ENCODE measurements at regions not wholly inside any gene's neighbourhood (a gene's known extent, or its start where the extent isn't known, plus 50 kb on each side); places are given as distances from the start of the nearest gene placed in this dataset.

DNA sequence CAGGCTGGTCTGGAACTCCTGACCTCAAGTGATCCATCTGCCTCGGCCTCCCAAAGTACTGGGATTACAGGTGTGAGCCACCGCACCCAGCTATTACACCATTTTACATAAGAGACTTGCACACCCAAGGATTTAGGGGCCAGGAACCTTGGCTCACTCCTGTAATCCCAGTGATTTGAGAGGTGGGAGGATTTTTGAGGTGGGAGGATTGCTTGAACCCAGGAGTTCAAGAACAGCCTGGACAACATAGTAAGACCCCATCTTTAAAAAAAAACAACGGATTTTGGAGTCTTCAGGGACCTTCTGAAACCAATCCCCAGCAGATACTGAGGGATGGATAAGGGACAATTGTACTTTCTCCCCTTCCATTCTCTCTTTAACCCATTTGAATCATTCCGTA is 55.3 kb upstream of the PIM1 start:
- TF ChIP-seq, protein P1, sequence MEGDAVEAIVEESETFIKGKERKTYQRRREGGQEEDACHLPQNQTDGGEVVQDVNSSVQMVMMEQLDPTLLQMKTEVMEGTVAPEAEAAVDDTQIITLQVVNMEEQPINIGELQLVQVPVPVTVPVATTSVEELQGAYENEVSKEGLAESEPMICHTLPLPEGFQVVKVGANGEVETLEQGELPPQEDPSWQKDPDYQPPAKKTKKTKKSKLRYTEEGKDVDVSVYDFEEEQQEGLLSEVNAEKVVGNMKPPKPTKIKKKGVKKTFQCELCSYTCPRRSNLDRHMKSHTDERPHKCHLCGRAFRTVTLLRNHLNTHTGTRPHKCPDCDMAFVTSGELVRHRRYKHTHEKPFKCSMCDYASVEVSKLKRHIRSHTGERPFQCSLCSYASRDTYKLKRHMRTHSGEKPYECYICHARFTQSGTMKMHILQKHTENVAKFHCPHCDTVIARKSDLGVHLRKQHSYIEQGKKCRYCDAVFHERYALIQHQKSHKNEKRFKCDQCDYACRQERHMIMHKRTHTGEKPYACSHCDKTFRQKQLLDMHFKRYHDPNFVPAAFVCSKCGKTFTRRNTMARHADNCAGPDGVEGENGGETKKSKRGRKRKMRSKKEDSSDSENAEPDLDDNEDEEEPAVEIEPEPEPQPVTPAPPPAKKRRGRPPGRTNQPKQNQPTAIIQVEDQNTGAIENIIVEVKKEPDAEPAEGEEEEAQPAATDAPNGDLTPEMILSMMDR (conservative IDR thresholded peaks at IDR 0.05; ENCODE audit: control insufficient read depth, insufficient read depth, low read depth, low read length), result no peak
- no peak for DNase-seq (ENCODE audit: low read depth)
- H3K4me3 ChIP-seq (ENCODE audit: control insufficient read depth, low read depth, low read length), result no peak overlapping the region

DNA sequence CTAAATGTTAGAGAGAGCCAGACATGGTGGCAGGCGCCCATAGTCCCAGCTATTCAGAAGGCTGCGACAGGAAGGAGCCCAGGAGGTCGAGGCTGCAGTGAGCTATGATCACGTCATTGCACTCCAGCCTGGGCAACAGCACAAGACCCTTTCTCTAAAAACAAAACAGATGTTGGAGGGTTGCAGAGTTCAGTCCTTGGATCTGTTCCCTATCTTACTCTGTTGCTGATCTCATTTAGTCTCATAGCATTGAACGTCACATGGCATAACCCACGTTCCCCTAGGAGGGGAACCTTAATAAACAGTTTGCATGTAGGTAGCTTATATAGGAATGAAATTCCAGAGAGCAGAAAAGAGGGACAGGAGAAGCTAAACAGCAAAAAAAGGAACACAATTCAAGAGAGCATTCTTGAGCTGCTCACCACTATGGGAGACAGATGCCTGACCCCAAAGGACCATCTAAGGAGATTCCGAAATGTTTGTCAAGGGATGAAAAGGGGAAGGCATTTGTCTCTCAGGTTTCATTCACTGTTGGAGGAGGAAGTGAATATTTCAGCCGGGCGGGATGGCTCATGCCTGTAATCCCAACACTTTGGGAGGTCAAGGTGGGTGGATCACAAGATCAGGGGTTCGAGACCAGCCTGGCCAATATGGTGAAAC is 54.6 kb upstream of the PIM1 start:
- TF ChIP-seq, protein P1 (conservative IDR thresholded peaks at IDR 0.05; ENCODE audit: control insufficient read depth, insufficient read depth, low read depth, low read length), result no peak
- no peak overlapping the region for H3K4me3 ChIP-seq (ENCODE audit: control insufficient read depth, low read depth, low read length)
- peak; percentile 89 for DNase-seq (ENCODE audit: low read depth)

DNA sequence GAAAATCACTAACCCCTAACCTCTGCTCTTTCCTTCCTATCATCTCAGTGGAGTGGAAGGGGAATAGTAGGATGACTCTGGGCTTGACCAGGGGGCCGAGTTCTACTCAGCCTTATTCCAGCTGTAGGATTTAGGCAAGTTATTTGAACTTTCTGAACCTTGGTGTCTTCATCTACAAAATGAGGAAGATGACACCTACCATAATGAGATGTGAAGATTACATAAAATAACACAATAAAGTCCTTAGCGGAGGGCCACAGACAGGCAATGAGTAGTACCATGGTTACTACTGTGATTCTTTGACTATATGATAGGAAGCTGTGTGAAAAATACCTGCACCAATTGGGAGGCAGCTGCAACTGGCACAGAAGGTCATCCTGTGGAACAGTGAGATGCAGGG is 53.6 kb upstream of the PIM1 start:
- H3K4me3 ChIP-seq (ENCODE audit: control insufficient read depth, low read depth, low read length), result no peak overlapping the region
- DNase-seq (ENCODE audit: low read depth), result no peak
- TF ChIP-seq, protein P1 (conservative IDR thresholded peaks at IDR 0.05; ENCODE audit: control insufficient read depth, insufficient read depth, low read depth, low read length), result no peak

DNA sequence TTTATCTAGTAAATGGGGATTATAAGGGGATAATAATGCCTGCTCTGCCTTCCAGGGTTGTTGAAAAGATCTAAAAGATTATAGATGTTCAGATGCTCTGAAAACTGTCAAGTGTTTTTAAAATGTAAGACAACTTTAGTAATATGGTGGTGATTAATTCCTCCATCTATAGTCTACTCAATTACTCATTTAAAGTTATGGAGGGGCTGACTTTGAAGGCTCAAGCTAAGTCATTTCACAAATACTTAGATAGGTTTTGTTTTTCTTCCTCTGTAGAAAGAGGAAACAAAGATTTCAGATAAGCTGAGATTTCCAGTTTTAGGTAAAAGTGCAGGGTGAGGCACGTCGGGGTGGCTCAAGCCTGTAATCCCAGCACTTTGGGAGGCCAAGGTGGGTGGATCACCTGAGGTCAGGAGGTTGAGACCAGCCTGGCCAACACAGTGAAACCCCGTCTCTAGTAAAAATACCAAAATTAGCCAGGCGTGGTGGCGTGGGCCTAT is 50.5 kb upstream of the PIM1 start:
- TF ChIP-seq, protein P1 (conservative IDR thresholded peaks at IDR 0.05; ENCODE audit: control insufficient read depth, insufficient read depth, low read depth, low read length), result no peak
- no peak overlapping the region for H3K4me3 ChIP-seq (ENCODE audit: control insufficient read depth, low read depth, low read length)
- DNase-seq (ENCODE audit: low read depth), result no peak

Measured in fibroblast of mammary gland (primary cell).